Left lung (tissue), 4 donors: ENCODE measurements at regions not wholly inside any gene's neighbourhood (a gene's known extent, or its start where the extent isn't known, plus 50 kb on each side); places are given as distances from the start of the nearest gene placed in this dataset.

ENCODE experiments used
- ATAC-seq: fragments of 200-7000 bp; cut with Tn5 transposase; one replicate; pipeline ENCODE4 v1.9.1; 2020; ENCODE audit warnings: moderate library complexity
- DNase-seq, 4 donors: peaks; one replicate each; pipeline ENCODE4 v3.0.0-alpha.2; 2013 to 2020
- H3K27ac ChIP-seq, 2 donors: fragments of 200-600 bp; sonication (generic) in 1 of 2; one replicate each; pipeline versions ENCODE4 v1.5.0 to v1.8.0; 2020 to 2021
- H3K27me3 ChIP-seq, 2 donors: fragments of 200-600 bp; sonication (generic) in 1 of 2; one replicate each; pipeline versions ENCODE4 v1.5.0 to v1.8.0; 2020 to 2021
- H3K36me3 ChIP-seq, 2 donors: fragments of 200-600 bp; sonication (generic) in 1 of 2; one replicate each; pipeline versions ENCODE4 v1.5.0 to v1.8.0; 2020 to 2021
- H3K4me1 ChIP-seq, 2 donors: fragments of 200-600 bp; one replicate each; pipeline ENCODE4 v1.8.0; 2021
- H3K4me3 ChIP-seq, 2 donors: fragments of 200-600 bp; sonication (generic) in 1 of 2; one replicate each; pipeline versions ENCODE4 v1.5.0 to v1.8.0; 2020 to 2021; ENCODE audit warnings: mild to moderate bottlenecking in 1 of 2
- H3K9me3 ChIP-seq, 2 donors: fragments of 200-600 bp; sonication (generic) in 1 of 2; one replicate each; pipeline versions ENCODE4 v1.5.0 to v1.8.0; 2020 to 2021
- CTCF ChIP-seq, 2 donors: fragments of 200-600 bp; sonication (generic) in 1 of 2; IDR thresholded peaks; one replicate each; pipeline versions ENCODE4 v1.5.0 to v1.8.0; 2021; ENCODE audit warnings: antibody characterized with exemption in 2 of 2
- intact Hi-C, 2 donors: fragments of 100-400 bp; cut with DNase I; formaldehyde crosslinking; loops; one replicate each; pipeline versions ENCODE4 v1.11.2 to v1.14.2; 2022
- donor health status: DM: no; HTN: yes; CAD: no.
- donor health status: DM: no; HTN: no; CAD: no.

GRCh38 chr18:30245766-30246455, 796.6 kb downstream of the DSC3 start:
- H3K4me3 ChIP-seq = no peak overlapping the region
- H3K4me1 ChIP-seq = peaks cover 0 to 2% of the 10 kb centered on the region in 2 donors
- ATAC-seq = no peak
- TF ChIP-seq CTCF (IDR thresholded peaks at IDR 0.05) = no peak
- no peak for DNase-seq
- intact Hi-C loops = no loop called here
- no peak overlapping the region for H3K27ac ChIP-seq
- H3K9me3 ChIP-seq = peaks cover 0 to 2% of the 10 kb centered on the region in 2 donors
- no peaks in the 10 kb centered on the region for H3K36me3 ChIP-seq
- H3K27me3 ChIP-seq = no peaks in the 10 kb centered on the region

GRCh38 chr18:30234755-30235154, 807.8 kb downstream of the DSC3 start:
- TF ChIP-seq CTCF (IDR thresholded peaks at IDR 0.05) = no peak
- Histone ChIP-seq H3K9me3 (peaks cover 0 to 3% of the 10 kb centered on the region in 2 donors), H3K36me3 (no peaks in the 10 kb centered on the region), H3K27ac (no peak overlapping the region), H3K4me3 (no peak overlapping the region), H3K27me3 (no peaks in the 10 kb centered on the region), H3K4me1 (no peaks in the 10 kb centered on the region)
- ATAC-seq = no peak
- intact Hi-C loops = no loop called here
- no peak for DNase-seq

DNA sequence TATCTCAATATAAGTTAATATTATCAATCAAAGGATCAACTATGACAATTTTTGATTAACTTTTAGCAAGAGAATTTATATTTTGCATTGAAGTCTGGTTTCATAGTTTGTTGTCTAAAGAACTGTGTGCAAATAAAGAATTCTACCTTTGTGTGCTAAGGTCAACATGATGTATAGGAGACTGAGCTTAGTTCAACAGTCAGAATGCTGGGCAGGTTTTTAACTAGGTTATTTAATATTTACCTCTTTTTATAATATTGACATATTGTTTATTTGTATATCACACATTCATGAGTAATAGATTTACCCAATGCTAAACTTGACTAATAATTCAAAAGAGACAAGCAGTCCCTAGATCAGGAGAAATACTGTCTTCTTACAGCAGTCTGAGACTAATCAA, 831.4 kb downstream of the DSC3 start:
- H3K27ac ChIP-seq = no peak overlapping the region
- TF ChIP-seq CTCF (IDR thresholded peaks at IDR 0.05) = no peak
- intact Hi-C loops = no loop called here
- H3K36me3 ChIP-seq = no peaks in the 10 kb centered on the region
- H3K4me3 ChIP-seq = no peak overlapping the region
- no peaks in the 10 kb centered on the region for H3K27me3 ChIP-seq
- DNase-seq (no peak), ATAC-seq (no peak)
- no peaks in the 10 kb centered on the region for H3K4me1 ChIP-seq
- no peaks in the 10 kb centered on the region for H3K9me3 ChIP-seq

DNA sequence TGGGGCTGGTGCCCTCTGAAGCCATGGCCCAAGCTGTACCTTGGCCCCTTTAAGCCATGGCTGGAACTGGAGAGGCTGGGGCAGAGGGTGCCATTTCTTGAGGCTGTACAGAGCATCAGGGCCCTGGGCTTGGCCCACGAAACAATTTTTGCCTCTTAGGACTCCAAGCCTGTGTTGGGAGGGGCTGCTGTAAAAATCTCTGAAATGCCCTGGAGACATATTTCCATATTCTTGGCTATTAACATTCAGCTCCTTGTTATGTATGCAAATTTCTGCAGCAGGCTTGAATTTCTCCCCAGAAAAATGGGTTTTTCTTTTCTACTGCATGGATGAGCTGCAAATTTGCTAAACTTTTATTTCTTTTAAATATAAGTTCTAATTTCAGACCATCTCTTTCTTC, 834.0 kb downstream of the DSC3 start:
- intact Hi-C loops = no loop called here
- peaks cover 0 to 7% of the 10 kb centered on the region in 2 donors for H3K9me3 ChIP-seq
- H3K36me3 ChIP-seq = no peaks in the 10 kb centered on the region
- H3K27ac ChIP-seq = no peak overlapping the region
- DNase-seq = no peak
- TF ChIP-seq CTCF (IDR thresholded peaks at IDR 0.05) = no peak
- no peak overlapping the region for H3K4me3 ChIP-seq
- H3K27me3 ChIP-seq = no peaks in the 10 kb centered on the region
- no peak for ATAC-seq
- no peaks in the 10 kb centered on the region for H3K4me1 ChIP-seq

DNA sequence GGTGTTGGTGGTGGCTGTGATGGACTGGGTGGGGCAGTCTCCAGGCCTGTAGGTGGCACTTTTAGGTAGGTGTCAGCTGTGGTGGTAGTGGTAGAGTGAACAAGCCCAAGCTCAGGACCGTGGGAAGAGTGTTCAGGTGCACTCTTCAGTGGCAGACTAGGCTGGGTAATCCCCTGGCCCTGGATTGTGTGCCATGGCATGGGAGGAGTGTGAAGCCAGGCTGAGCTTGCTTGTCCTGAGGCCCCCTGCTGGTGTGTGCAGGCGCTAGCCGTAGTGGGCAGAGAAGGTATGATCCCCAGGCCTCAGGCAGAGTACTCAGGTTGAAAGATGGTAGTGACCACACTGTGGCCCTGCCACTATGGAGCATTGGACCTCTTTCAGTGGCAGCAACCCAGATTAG, 850.3 kb downstream of the DSC3 start:
- no peaks in the 10 kb centered on the region for H3K27me3 ChIP-seq
- no peaks in the 10 kb centered on the region for H3K4me1 ChIP-seq
- no peak for TF ChIP-seq CTCF (IDR thresholded peaks at IDR 0.05)
- peaks cover 0 to 39% of the 10 kb centered on the region in 2 donors for H3K9me3 ChIP-seq
- intact Hi-C loops = no loop called here
- DNase-seq = no peak
- H3K27ac ChIP-seq = no peak overlapping the region
- ATAC-seq = no peak
- H3K4me3 ChIP-seq = no peak overlapping the region
- no peaks in the 10 kb centered on the region for H3K36me3 ChIP-seq
